ENCODE measurements at regions not wholly inside any gene's neighbourhood (a gene's known extent, or its start where the extent isn't known, plus 50 kb on each side); places are given as distances from the start of the nearest gene placed in this dataset.

DNA sequence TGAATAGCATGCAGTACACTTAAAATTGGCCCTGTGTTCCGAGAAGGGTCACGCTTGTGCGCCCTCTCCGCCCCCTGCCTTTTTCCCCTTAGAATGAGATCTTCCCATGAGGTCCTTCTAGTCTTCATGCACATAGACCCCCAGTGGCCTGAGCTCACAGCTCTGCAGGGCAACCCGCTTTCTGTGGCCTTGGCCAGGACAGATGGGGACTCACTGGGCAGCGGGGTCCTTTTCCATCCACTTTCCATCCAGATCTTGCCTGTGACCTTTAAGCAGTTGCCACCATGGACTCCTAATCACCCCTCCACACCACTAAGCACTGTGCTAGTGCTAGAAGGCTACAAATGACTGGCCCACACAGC is 244.4 kb downstream of the UACA start:
- no TSS peak for BruUV-seq (replicated peaks)
- Histone ChIP-seq H3K4me3 (ENCODE audit: low read depth, low read length, poor library complexity, severe bottlenecking) (no peak overlapping the region), H3K4me1 (ENCODE audit: insufficient read depth, low read length, poor library complexity, severe bottlenecking) (no peaks in the 10 kb centered on the region), H3K9me3 (ENCODE audit: low read depth, low read length, poor library complexity, severe bottlenecking) (no peaks in the 10 kb centered on the region), H3K36me3 (ENCODE audit: insufficient read depth, low read length, poor library complexity, severe bottlenecking) (no peaks in the 10 kb centered on the region), H3K27me3 (replicated peaks; ENCODE audit: insufficient read depth, low read depth, low read length, poor library complexity) (no peaks in the 10 kb centered on the region), H3K27ac (ENCODE audit: low read depth, low read length, poor library complexity, severe bottlenecking) (no peak overlapping the region)
- no peak for DNase-seq (ENCODE audit: low spot score)
- intact Hi-C loops (cut with micrococcal nuclease; ENCODE audit: unreplicated experiment) = no loop called here
- CTCF ChIA-PET = no interaction called here
- POLR2A ChIA-PET (ENCODE audit: low non-redundant PET) = no interaction called here
- no peak for TF ChIP-seq EZH2 (IDR thresholded peaks at IDR 0.05; ENCODE audit: borderline replicate concordance, low read depth, low read length, poor library complexity, severe bottlenecking)
- TF ChIP-seq, protein P1, sequence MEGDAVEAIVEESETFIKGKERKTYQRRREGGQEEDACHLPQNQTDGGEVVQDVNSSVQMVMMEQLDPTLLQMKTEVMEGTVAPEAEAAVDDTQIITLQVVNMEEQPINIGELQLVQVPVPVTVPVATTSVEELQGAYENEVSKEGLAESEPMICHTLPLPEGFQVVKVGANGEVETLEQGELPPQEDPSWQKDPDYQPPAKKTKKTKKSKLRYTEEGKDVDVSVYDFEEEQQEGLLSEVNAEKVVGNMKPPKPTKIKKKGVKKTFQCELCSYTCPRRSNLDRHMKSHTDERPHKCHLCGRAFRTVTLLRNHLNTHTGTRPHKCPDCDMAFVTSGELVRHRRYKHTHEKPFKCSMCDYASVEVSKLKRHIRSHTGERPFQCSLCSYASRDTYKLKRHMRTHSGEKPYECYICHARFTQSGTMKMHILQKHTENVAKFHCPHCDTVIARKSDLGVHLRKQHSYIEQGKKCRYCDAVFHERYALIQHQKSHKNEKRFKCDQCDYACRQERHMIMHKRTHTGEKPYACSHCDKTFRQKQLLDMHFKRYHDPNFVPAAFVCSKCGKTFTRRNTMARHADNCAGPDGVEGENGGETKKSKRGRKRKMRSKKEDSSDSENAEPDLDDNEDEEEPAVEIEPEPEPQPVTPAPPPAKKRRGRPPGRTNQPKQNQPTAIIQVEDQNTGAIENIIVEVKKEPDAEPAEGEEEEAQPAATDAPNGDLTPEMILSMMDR (conservative IDR thresholded peaks at IDR 0.05; ENCODE audit: low read depth, low read length) = no peak

DNA sequence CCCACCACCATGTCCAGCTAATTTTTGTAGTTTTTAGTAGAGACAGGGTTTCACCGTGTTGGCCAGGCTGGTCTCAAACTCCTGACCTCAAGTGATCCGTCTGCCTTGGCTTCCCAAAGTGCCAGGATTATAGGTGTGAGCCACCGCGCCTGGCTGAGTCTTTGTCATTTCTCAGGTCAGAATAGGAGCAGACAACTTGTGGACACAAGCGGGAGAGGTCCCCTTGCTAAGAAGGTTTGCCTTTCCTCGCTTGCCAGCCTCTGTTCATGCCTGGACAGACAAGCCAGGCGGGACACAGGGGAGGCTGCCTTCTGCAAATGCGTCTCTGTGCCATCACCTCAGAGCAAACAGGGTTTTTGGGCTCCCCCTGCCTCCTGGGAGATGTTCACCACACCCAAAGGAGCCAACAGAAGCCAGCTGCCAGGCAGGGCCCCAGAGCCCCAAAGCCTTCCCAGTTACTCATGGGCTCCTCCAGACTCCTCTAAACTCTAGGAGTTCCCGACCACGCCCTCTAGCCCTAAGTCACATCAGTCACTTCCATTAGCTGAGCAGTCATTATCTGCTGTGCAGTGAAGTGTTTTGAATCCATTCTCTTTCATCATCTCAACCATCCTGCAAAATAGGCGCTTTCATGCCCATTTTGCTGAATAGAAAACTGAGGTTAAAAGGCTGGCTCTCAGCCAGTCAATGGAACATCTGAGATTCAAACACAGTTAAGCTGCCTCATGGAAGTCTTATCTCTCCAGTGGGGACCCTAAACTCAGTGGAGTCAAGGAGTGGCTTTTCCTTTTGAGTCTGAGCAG is 245.0 kb downstream of the UACA start:
- Histone ChIP-seq H3K4me1 (ENCODE audit: insufficient read depth, low read length, poor library complexity, severe bottlenecking) (no peaks in the 10 kb centered on the region), H3K36me3 (ENCODE audit: insufficient read depth, low read length, poor library complexity, severe bottlenecking) (no peaks in the 10 kb centered on the region), H3K4me3 (ENCODE audit: low read depth, low read length, poor library complexity, severe bottlenecking) (no peak overlapping the region), H3K27me3 (replicated peaks; ENCODE audit: insufficient read depth, low read depth, low read length, poor library complexity) (no peaks in the 10 kb centered on the region), H3K9me3 (ENCODE audit: low read depth, low read length, poor library complexity, severe bottlenecking) (no peaks in the 10 kb centered on the region), H3K27ac (ENCODE audit: low read depth, low read length, poor library complexity, severe bottlenecking) (no peak overlapping the region)
- intact Hi-C loops (cut with micrococcal nuclease; ENCODE audit: unreplicated experiment) = no loop called here
- DNase-seq (ENCODE audit: low spot score) = no peak
- no peak for TF ChIP-seq EZH2 (IDR thresholded peaks at IDR 0.05; ENCODE audit: borderline replicate concordance, low read depth, low read length, poor library complexity, severe bottlenecking)
- TF ChIP-seq, protein P1 (conservative IDR thresholded peaks at IDR 0.05; ENCODE audit: low read depth, low read length) = no peak
- ChIA-PET POLR2A (ENCODE audit: low non-redundant PET) (no interaction called here), CTCF (no interaction called here)
- BruUV-seq (replicated peaks) = no TSS peak

DNA sequence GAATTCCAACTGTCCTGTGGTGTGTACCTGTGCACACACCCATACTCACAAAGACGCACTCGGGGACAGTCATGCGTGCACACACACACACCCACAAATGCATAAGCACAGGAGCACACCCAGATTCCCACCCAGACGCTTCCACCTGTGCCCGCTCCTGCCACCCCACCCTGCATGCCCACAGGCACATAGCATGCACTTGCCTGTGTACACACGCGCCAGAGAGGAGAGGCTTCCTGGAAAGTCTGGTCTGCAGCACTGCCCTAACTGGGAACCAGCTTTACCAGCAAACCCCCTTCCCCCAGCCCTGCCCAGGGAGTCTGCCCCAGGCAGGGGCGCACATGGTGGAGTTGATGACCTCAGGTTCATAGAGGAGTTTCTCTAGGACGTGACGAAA is 246.2 kb downstream of the UACA start:
- ChIA-PET POLR2A (ENCODE audit: low non-redundant PET) (no interaction called here), CTCF (no interaction called here)
- TF ChIP-seq EZH2 (IDR thresholded peaks at IDR 0.05; ENCODE audit: borderline replicate concordance, low read depth, low read length, poor library complexity, severe bottlenecking) = no peak
- TF ChIP-seq, protein P1 (conservative IDR thresholded peaks at IDR 0.05; ENCODE audit: low read depth, low read length) = no peak
- no TSS peak for BruUV-seq (replicated peaks)
- intact Hi-C loops (cut with micrococcal nuclease; ENCODE audit: unreplicated experiment) = no loop called here
- no peaks in the 10 kb centered on the region for H3K27me3 ChIP-seq (replicated peaks; ENCODE audit: insufficient read depth, low read depth, low read length, poor library complexity)
- no peak for DNase-seq (ENCODE audit: low spot score)
- H3K4me1 ChIP-seq (ENCODE audit: insufficient read depth, low read length, poor library complexity, severe bottlenecking) = no peaks in the 10 kb centered on the region
- no peaks in the 10 kb centered on the region for H3K36me3 ChIP-seq (ENCODE audit: insufficient read depth, low read length, poor library complexity, severe bottlenecking)
- H3K27ac ChIP-seq (ENCODE audit: low read depth, low read length, poor library complexity, severe bottlenecking) = no peak overlapping the region
- no peaks in the 10 kb centered on the region for H3K9me3 ChIP-seq (ENCODE audit: low read depth, low read length, poor library complexity, severe bottlenecking)
- no peak overlapping the region for H3K4me3 ChIP-seq (ENCODE audit: low read depth, low read length, poor library complexity, severe bottlenecking)

Measured in A673 (cell line).